ENCODE measurements at regions not wholly inside any gene's neighbourhood (a gene's known extent, or its start where the extent isn't known, plus 50 kb on each side); places are given as distances from the start of the nearest gene placed in this dataset.

- H4K20me1 ChIP-seq (replicated peaks; ENCODE audit: control insufficient read depth, extremely low read depth, insufficient read depth, low read length), result no peaks in the 10 kb centered on the region
- FAIRE-seq, result no peak
- H3K27me3 ChIP-seq (ENCODE audit: control insufficient read depth in 2 of 2, insufficient read depth in 2 of 2, low read length in 2 of 2), result no peaks in the 10 kb centered on the region
- no peak overlapping the region for H3K9ac ChIP-seq (replicated peaks; ENCODE audit: extremely low read depth, insufficient read depth, low read length)
- ChIA-PET CTCF (no interaction called here), POLR2A (no interaction called here)
- no peak for TF ChIP-seq GATA2 (IDR thresholded peaks at IDR 0.05; ENCODE audit: insufficient read depth, insufficient read length, low read depth, low read length)
- TF ChIP-seq POLR2AphosphoS5 (IDR thresholded peaks at IDR 0.05; ENCODE audit: insufficient read depth, low read depth, low read length), result no peak
- TF ChIP-seq JUN (IDR thresholded peaks at IDR 0.05; ENCODE audit: borderline replicate concordance, insufficient read depth, insufficient read length, low read depth), result no peak
- TF ChIP-seq POLR2A (IDR thresholded peaks at IDR 0.05; ENCODE audit: low read depth, low read length), result no peak
- TF ChIP-seq FOS (IDR thresholded peaks at IDR 0.05; ENCODE audit: borderline replicate concordance, insufficient read depth, low read length), result no peak
- dilution Hi-C loops (cut with MboI; ENCODE audit: extremely low pct_ligation_motif_present, low sequenced_read_pairs) (no loop called here), intact Hi-C loops (cut with micrococcal nuclease) (no loop called here)
- H2AFZ ChIP-seq (ENCODE audit: low read depth, low read length), result no peak overlapping the region
- H3K36me3 ChIP-seq (ENCODE audit: control insufficient read depth in 2 of 2, extremely low read depth in 1 of 2, insufficient read depth in 2 of 2, low read length in 2 of 2), result no peaks in the 10 kb centered on the region
- no peaks in the 10 kb centered on the region for H3K9me3 ChIP-seq (replicated peaks; ENCODE audit: control insufficient read depth, insufficient read depth, low read length)
- no peak for DNase-seq (ENCODE audit: low read depth, low spot score)
- no peaks in the 10 kb centered on the region for H3K9me1 ChIP-seq (replicated peaks; ENCODE audit: control insufficient read depth, extremely low read depth, insufficient read depth, low read length)
- no peak overlapping the region for H3K27ac ChIP-seq (ENCODE audit: insufficient read depth, low read depth, low read length)
- H3K4me2 ChIP-seq (ENCODE audit: insufficient read depth, low read length), result no peak overlapping the region
- H3K4me1 ChIP-seq (ENCODE audit: control insufficient read depth, extremely low read depth, insufficient read depth, low read length), result no peaks in the 10 kb centered on the region
- BruUV-seq (replicated peaks), result no TSS peak
- no peaks in the 10 kb centered on the region for H3K79me2 ChIP-seq (ENCODE audit: control insufficient read depth, insufficient read depth, low read length)
- no peak overlapping the region for H3K4me3 ChIP-seq (replicated peaks in 1 of 3; ENCODE audit: insufficient read depth in 1 of 3, low read depth in 1 of 3, low read length in 3 of 3)
These were observed 191.7 kb upstream of the NAALADL2 start for GRCh38 chr3:174667386-174667785.

DNA sequence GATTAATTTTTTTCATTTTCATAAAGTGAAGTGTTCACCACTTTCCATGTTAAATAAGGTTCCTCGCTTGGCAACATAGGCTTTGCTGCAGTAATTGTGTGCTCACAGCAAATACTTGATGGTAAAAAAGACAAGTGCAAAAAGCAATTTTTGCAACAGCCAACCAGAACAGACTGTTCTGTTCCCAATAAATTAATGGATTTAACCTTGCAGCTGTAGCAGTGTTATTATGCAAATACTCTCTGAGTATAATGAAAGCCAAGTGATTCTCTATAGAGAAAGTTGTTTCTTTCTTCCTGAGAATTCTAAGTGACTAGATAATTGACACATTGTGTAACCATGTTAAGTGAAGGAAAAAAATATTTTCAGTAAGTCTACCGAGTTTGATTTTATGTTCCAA is 183.7 kb upstream of the NAALADL2 start:
- ChIA-PET CTCF (interaction anchor here (1.0 kb wide), 1 partner anchor 1989 kb away, joined by 3 read pairs; no protein-coding TSS in a partner anchor), POLR2A (no interaction called here)
- dilution Hi-C loops (cut with MboI; ENCODE audit: extremely low pct_ligation_motif_present, low sequenced_read_pairs), result no loop called here
- no TSS peak for BruUV-seq (replicated peaks)
- Histone ChIP-seq H3K4me2 (ENCODE audit: insufficient read depth, low read length) (no peak overlapping the region), H3K79me2 (ENCODE audit: control insufficient read depth, insufficient read depth, low read length) (no peaks in the 10 kb centered on the region), H3K4me3 (replicated peaks in 1 of 3; ENCODE audit: insufficient read depth in 1 of 3, low read depth in 1 of 3, low read length in 3 of 3) (no peak overlapping the region), H4K20me1 (replicated peaks; ENCODE audit: control insufficient read depth, extremely low read depth, insufficient read depth, low read length) (no peaks in the 10 kb centered on the region), H3K36me3 (ENCODE audit: control insufficient read depth in 2 of 2, extremely low read depth in 1 of 2, insufficient read depth in 2 of 2, low read length in 2 of 2) (no peaks in the 10 kb centered on the region), H3K4me1 (ENCODE audit: control insufficient read depth, extremely low read depth, insufficient read depth, low read length) (no peaks in the 10 kb centered on the region), H3K27me3 (ENCODE audit: control insufficient read depth in 2 of 2, insufficient read depth in 2 of 2, low read length in 2 of 2) (no peaks in the 10 kb centered on the region), H3K9me3 (replicated peaks; ENCODE audit: control insufficient read depth, insufficient read depth, low read length) (no peaks in the 10 kb centered on the region), H2AFZ (ENCODE audit: low read depth, low read length) (no peak overlapping the region), H3K9me1 (replicated peaks; ENCODE audit: control insufficient read depth, extremely low read depth, insufficient read depth, low read length) (no peaks in the 10 kb centered on the region), H3K9ac (replicated peaks; ENCODE audit: extremely low read depth, insufficient read depth, low read length) (no peak overlapping the region), H3K27ac (ENCODE audit: insufficient read depth, low read depth, low read length) (no peak overlapping the region)
- intact Hi-C loops (cut with micrococcal nuclease), result no loop called here
- no peak for TF ChIP-seq FOS (IDR thresholded peaks at IDR 0.05; ENCODE audit: borderline replicate concordance, insufficient read depth, low read length)
- TF ChIP-seq POLR2AphosphoS5 (IDR thresholded peaks at IDR 0.05; ENCODE audit: insufficient read depth, low read depth, low read length), result no peak
- TF ChIP-seq JUN (IDR thresholded peaks at IDR 0.05; ENCODE audit: borderline replicate concordance, insufficient read depth, insufficient read length, low read depth), result no peak
- TF ChIP-seq, protein P1, sequence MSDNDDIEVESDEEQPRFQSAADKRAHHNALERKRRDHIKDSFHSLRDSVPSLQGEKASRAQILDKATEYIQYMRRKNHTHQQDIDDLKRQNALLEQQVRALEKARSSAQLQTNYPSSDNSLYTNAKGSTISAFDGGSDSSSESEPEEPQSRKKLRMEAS (IDR thresholded peaks at IDR 0.05; ENCODE audit: insufficient read depth, insufficient read length), result no peak
- no peak for TF ChIP-seq GATA2 (IDR thresholded peaks at IDR 0.05; ENCODE audit: insufficient read depth, insufficient read length, low read depth, low read length)
- TF ChIP-seq MYC (IDR thresholded peaks at IDR 0.05; ENCODE audit: low read depth, low read length), result no peak
- no peak for TF ChIP-seq POLR2A (IDR thresholded peaks at IDR 0.05; ENCODE audit: low read depth, low read length)
- TF ChIP-seq, protein P2, sequence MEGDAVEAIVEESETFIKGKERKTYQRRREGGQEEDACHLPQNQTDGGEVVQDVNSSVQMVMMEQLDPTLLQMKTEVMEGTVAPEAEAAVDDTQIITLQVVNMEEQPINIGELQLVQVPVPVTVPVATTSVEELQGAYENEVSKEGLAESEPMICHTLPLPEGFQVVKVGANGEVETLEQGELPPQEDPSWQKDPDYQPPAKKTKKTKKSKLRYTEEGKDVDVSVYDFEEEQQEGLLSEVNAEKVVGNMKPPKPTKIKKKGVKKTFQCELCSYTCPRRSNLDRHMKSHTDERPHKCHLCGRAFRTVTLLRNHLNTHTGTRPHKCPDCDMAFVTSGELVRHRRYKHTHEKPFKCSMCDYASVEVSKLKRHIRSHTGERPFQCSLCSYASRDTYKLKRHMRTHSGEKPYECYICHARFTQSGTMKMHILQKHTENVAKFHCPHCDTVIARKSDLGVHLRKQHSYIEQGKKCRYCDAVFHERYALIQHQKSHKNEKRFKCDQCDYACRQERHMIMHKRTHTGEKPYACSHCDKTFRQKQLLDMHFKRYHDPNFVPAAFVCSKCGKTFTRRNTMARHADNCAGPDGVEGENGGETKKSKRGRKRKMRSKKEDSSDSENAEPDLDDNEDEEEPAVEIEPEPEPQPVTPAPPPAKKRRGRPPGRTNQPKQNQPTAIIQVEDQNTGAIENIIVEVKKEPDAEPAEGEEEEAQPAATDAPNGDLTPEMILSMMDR (IDR thresholded peaks at IDR 0.05; ENCODE audit: extremely low read depth in 1 of 2, insufficient read depth in 1 of 2, low read depth in 1 of 2, low read length in 2 of 2), result no peak
- no peak for TF ChIP-seq EZH2 (IDR thresholded peaks at IDR 0.05; ENCODE audit: borderline replicate concordance, low read depth, low read length, severe bottlenecking)
- no peak for DNase-seq (ENCODE audit: low read depth, low spot score)
- FAIRE-seq, result no peak

Measured in endothelial cell of umbilical vein (primary cell).